ENCODE measurements at regions not wholly inside any gene's neighbourhood (a gene's known extent, or its start where the extent isn't known, plus 50 kb on each side); places are given as distances from the start of the nearest gene placed in this dataset.

- Histone ChIP-seq H4K5ac (ENCODE audit: low read depth, low read length) (no peak overlapping the region), H3K56ac (ENCODE audit: extremely low read depth, insufficient read depth, low read length) (no peak overlapping the region), H2BK5ac (ENCODE audit: low read depth, low read length, poor library complexity, severe bottlenecking) (no peak overlapping the region), H3K27me3 (ENCODE audit: control insufficient read depth, insufficient read depth, low read length) (no peaks in the 10 kb centered on the region), H3K14ac (replicated peaks; ENCODE audit: low read depth, low read length) (no peak overlapping the region), H3K4me1 (ENCODE audit: control insufficient read depth, insufficient read depth, low read length) (no peaks in the 10 kb centered on the region), H4K20me1 (ENCODE audit: insufficient read depth, low read length) (no peaks in the 10 kb centered on the region), H3K27ac (ENCODE audit: insufficient read depth, low read length) (no peak overlapping the region), H3K4me3 (ENCODE audit: insufficient read depth, low read depth, low read length) (no peak overlapping the region), H4K91ac (ENCODE audit: insufficient read depth, low read depth, low read length) (no peak overlapping the region), H2AK5ac (ENCODE audit: low read depth, low read length) (no peak overlapping the region), H2BK15ac (ENCODE audit: low read depth, low read length) (no peak overlapping the region), H4K8ac (ENCODE audit: low read depth in 2 of 2, low read length in 2 of 2) (no peak overlapping the region), H3K4ac (ENCODE audit: low read depth, low read length) (no peak overlapping the region), H3K18ac (ENCODE audit: low read depth, low read length) (no peak overlapping the region), H2BK20ac (ENCODE audit: low read depth, low read length) (no peak overlapping the region), H2AFZ (replicated peaks; ENCODE audit: low read length, poor library complexity) (no peak overlapping the region), H2BK120ac (ENCODE audit: low read depth, low read length) (no peak overlapping the region), H3K9me3 (ENCODE audit: control insufficient read depth, insufficient read depth, low read length) (peaks cover 42% of the 10 kb centered on the region), H3K9ac (ENCODE audit: low read depth, low read length) (no peak overlapping the region), H3K9me1 (ENCODE audit: insufficient read depth, low read length) (no peaks in the 10 kb centered on the region), H3K4me2 (ENCODE audit: low read depth, low read length) (no peak overlapping the region), H3K23ac (ENCODE audit: low read depth, low read length) (no peak overlapping the region), H3K36me3 (ENCODE audit: control insufficient read depth, insufficient read depth, low read length) (no peaks in the 10 kb centered on the region), H2AK9ac (replicated peaks; ENCODE audit: low read depth, low read length, poor library complexity) (no peak overlapping the region), H3K79me1 (ENCODE audit: low read depth in 1 of 2, low read length in 2 of 2) (no peaks in the 10 kb centered on the region)
- BruUV-seq (replicated peaks): no TSS peak
- no peak for TF ChIP-seq MAZ (IDR thresholded peaks at IDR 0.05; ENCODE audit: borderline replicate concordance, low read depth, low read length)
- TF ChIP-seq RAD21 (IDR thresholded peaks at IDR 0.05; ENCODE audit: low read length): no peak
- TF ChIP-seq NFE2L2 (IDR thresholded peaks at IDR 0.05; ENCODE audit: low read depth, low read length): no peak
- TF ChIP-seq BHLHE40 (IDR thresholded peaks at IDR 0.05; ENCODE audit: low read depth, low read length): no peak
- no peak for TF ChIP-seq RCOR1 (IDR thresholded peaks at IDR 0.05; ENCODE audit: insufficient replicate concordance, low read length)
- no peak for TF ChIP-seq RFX5 (IDR thresholded peaks at IDR 0.05; ENCODE audit: low read depth, low read length)
- TF ChIP-seq SMC3 (IDR thresholded peaks at IDR 0.05; ENCODE audit: low read depth, low read length): no peak
- TF ChIP-seq POLR2A (IDR thresholded peaks at IDR 0.05; ENCODE audit: low read depth, low read length): no peak
- TF ChIP-seq, protein P1, sequence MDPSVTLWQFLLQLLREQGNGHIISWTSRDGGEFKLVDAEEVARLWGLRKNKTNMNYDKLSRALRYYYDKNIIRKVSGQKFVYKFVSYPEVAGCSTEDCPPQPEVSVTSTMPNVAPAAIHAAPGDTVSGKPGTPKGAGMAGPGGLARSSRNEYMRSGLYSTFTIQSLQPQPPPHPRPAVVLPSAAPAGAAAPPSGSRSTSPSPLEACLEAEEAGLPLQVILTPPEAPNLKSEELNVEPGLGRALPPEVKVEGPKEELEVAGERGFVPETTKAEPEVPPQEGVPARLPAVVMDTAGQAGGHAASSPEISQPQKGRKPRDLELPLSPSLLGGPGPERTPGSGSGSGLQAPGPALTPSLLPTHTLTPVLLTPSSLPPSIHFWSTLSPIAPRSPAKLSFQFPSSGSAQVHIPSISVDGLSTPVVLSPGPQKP (IDR thresholded peaks at IDR 0.05; ENCODE audit: borderline replicate concordance, low read depth, low read length): no peak
- TF ChIP-seq CTCF (conservative IDR thresholded peaks at IDR 0.05; ENCODE audit: low read depth, low read length): no peak
- no peak for TF ChIP-seq MAFK (IDR thresholded peaks at IDR 0.05; ENCODE audit: low read depth, low read length)
- TF ChIP-seq FOS (IDR thresholded peaks at IDR 0.05; ENCODE audit: low read depth, low read length): no peak
- TF ChIP-seq CHD1 (IDR thresholded peaks at IDR 0.05; ENCODE audit: low read depth, low read length): no peak
- no peak for TF ChIP-seq CEBPB (IDR thresholded peaks at IDR 0.05; ENCODE audit: low read depth, low read length)
- intact Hi-C loops (cut with micrococcal nuclease) (no loop called here), dilution Hi-C loops (cut with HindIII; ENCODE audit: low sequenced_read_pairs, unreplicated experiment) (no loop called here), in situ Hi-C loops (cut with MboI; ENCODE audit: low sequenced_read_pairs) (no loop called here)
- no peak for DNase-seq
- POLR2A ChIA-PET (ENCODE audit: unreplicated experiment): no interaction called here
- 20% methylated on average over 1 of the region's 8 CpGs; no CpG with 5 or more reads in 1 of the 2 experiments for WGBS, 2 experiments (ENCODE audit: extremely low coverage in 2 of 2, insufficient read length in 1 of 2)
- CTCF ChIA-PET: no interaction called here
- ATAC-seq (ENCODE audit: low read depth): no peak
Measured at GRCh38 chr12:130093380-130093779, 68.9 kb upstream of the FZD10 start.

Measured in IMR-90 (cell line).